NCI-H2171 (cell line): ENCODE measurements at regions not wholly inside any gene's neighbourhood (a gene's known extent, or its start where the extent isn't known, plus 50 kb on each side); places are given as distances from the start of the nearest gene placed in this dataset.

Experiments
- DNase-seq: peaks from one replicate; lab custom pipeline; 2025; lab: John Stamatoyannopoulos, UW

GRCh38 chr18:78726326-78727056 lies 253.1 kb upstream of the SALL3 start:
- DNase-seq, result no peak

- no peak for DNase-seq
Observed at GRCh38 chr18:78727057-78727739, 252.4 kb upstream of the SALL3 start.

- no peak for DNase-seq
Observed at GRCh38 chr18:78727877-78728783, 251.5 kb upstream of the SALL3 start.

GRCh38 chr18:78728784-78729467 lies 250.7 kb upstream of the SALL3 start:
- DNase-seq, result no peak

GRCh38 chr18:78730546-78730945 lies 249.1 kb upstream of the SALL3 start:
- no peak for DNase-seq

GRCh38 chr18:78731016-78731397 lies 248.6 kb upstream of the SALL3 start:
- no peak for DNase-seq

- no peak for DNase-seq
Observed at GRCh38 chr18:78731398-78732032, 248.1 kb upstream of the SALL3 start.

GRCh38 chr18:78732273-78733210 lies 247.1 kb upstream of the SALL3 start:
- DNase-seq, result no peak

- no peak for DNase-seq
Observed at GRCh38 chr18:78733762-78734613, 245.6 kb upstream of the SALL3 start.

GRCh38 chr18:78734614-78734945 lies 245.0 kb upstream of the SALL3 start:
- no peak for DNase-seq

- DNase-seq, result no peak
Observed at GRCh38 chr18:78735131-78736014, 244.2 kb upstream of the SALL3 start.

GRCh38 chr18:78736015-78736690 lies 243.5 kb upstream of the SALL3 start:
- DNase-seq, result no peak

- no peak for DNase-seq
Observed at GRCh38 chr18:78737006-78737915, 242.4 kb upstream of the SALL3 start.

- no peak for DNase-seq
Observed at GRCh38 chr18:78738076-78738690, 241.4 kb upstream of the SALL3 start.

- no peak for DNase-seq
Observed at GRCh38 chr18:78739115-78739514, 240.5 kb upstream of the SALL3 start.

- DNase-seq, result no peak
Observed at GRCh38 chr18:78739882-78740677, 239.5 kb upstream of the SALL3 start.
